Ascending aorta (tissue), 2 donors: ENCODE measurements at regions not wholly inside any gene's neighbourhood (a gene's known extent, or its start where the extent isn't known, plus 50 kb on each side); places are given as distances from the start of the nearest gene placed in this dataset.

Experiments used
- DNase-seq, 2 donors: peaks; one replicate each; pipeline ENCODE4 v3.0.0-alpha.2; 2019; ENCODE audit warnings: low spot score in 2 of 2
- H3K27ac ChIP-seq, 2 donors: fragments of 200-600 bp; sonication (generic); one replicate each; pipeline ENCODE4 v1.5.1; 2016 to 2017; ENCODE audit warnings: mild to moderate bottlenecking in 1 of 2
- H3K27me3 ChIP-seq: fragments of 200-600 bp; sonication (generic); one replicate; pipeline ENCODE4 v1.5.1; 2017
- H3K36me3 ChIP-seq, 2 donors: fragments of 200-600 bp; sonication (generic); one replicate each; pipeline ENCODE4 v1.5.1; 2016
- H3K4me1 ChIP-seq, 2 donors: fragments of 200-600 bp; sonication (generic); one replicate each; pipeline ENCODE4 v1.5.1; 2016 to 2017; ENCODE audit warnings: mild to moderate bottlenecking in 1 of 2
- H3K4me3 ChIP-seq, 2 donors: fragments of 200-600 bp; sonication (generic); one replicate each; pipeline ENCODE4 v1.5.1; 2016 to 2017; ENCODE audit warnings: mild to moderate bottlenecking in 1 of 2
- H3K9me3 ChIP-seq, 2 donors: fragments of 200-600 bp; sonication (generic); one replicate each; pipeline ENCODE4 v1.5.1; 2016
- CTCF ChIP-seq, 3 experiments: fragments of 200-600 bp in 2 of 3; fragments of 450-650 bp in 1 of 3; sonication (generic) in 2 of 3; IDR thresholded peaks; one replicate each; pipeline ENCODE4 v1.5.1; 2016 to 2019; ENCODE audit warnings: antibody characterized with exemption in 3 of 3, mild to moderate bottlenecking in 1 of 3, moderate library complexity in 1 of 3
- intact Hi-C: fragments of 100-400 bp; cut with DNase I; formaldehyde crosslinking; loops from one replicate; pipeline ENCODE4 v1.15.1; 2023

- Histone ChIP-seq H3K9me3 (no peaks in the 10 kb centered on the region), H3K36me3 (no peaks in the 10 kb centered on the region), H3K4me3 (no peak overlapping the region), H3K27me3 (no peaks in the 10 kb centered on the region), H3K4me1 (no peaks in the 10 kb centered on the region), H3K27ac (no peak overlapping the region)
- intact Hi-C loops, result no loop called here
- no peak for TF ChIP-seq CTCF (IDR thresholded peaks at IDR 0.05)
- DNase-seq, result no peak
These were observed 63.5 kb downstream of the PCDH18 start for GRCh38 chr4:137468836-137469235.

- H3K4me1 ChIP-seq, result no peaks in the 10 kb centered on the region
These were observed 64.8 kb downstream of the PCDH18 start for GRCh38 chr4:137467537-137467936.

GRCh38 chr4:137463377-137464003, 68.8 kb downstream of the PCDH18 start:
- intact Hi-C loops, result no loop called here
- Histone ChIP-seq H3K4me1 (no peaks in the 10 kb centered on the region), H3K9me3 (no peaks in the 10 kb centered on the region), H3K27me3 (no peaks in the 10 kb centered on the region), H3K4me3 (no peak overlapping the region), H3K27ac (no peak overlapping the region), H3K36me3 (no peaks in the 10 kb centered on the region)
- no peak for TF ChIP-seq CTCF (IDR thresholded peaks at IDR 0.05)
- no peak for DNase-seq

More at GRCh38 chr4:137467537-137467936, 64.8 kb downstream of the PCDH18 start:
- no peaks in the 10 kb centered on the region for H3K9me3 ChIP-seq
- H3K4me3 ChIP-seq, result no peak overlapping the region
- H3K36me3 ChIP-seq, result no peaks in the 10 kb centered on the region
- no peak for TF ChIP-seq CTCF (IDR thresholded peaks at IDR 0.05)
- intact Hi-C loops, result no loop called here
- no peaks in the 10 kb centered on the region for H3K27me3 ChIP-seq
- DNase-seq, result no peak
- no peak overlapping the region for H3K27ac ChIP-seq

- intact Hi-C loops, result no loop called here
- H3K4me1 ChIP-seq, result no peaks in the 10 kb centered on the region
- no peak overlapping the region for H3K27ac ChIP-seq
- no peak overlapping the region for H3K4me3 ChIP-seq
- no peak for TF ChIP-seq CTCF (IDR thresholded peaks at IDR 0.05)
- H3K27me3 ChIP-seq, result no peaks in the 10 kb centered on the region
- H3K9me3 ChIP-seq, result no peaks in the 10 kb centered on the region
- H3K36me3 ChIP-seq, result no peaks in the 10 kb centered on the region
- DNase-seq, result no peak
These were observed 76.5 kb downstream of the PCDH18 start for GRCh38 chr4:137455647-137456321.

- Histone ChIP-seq H3K36me3 (no peaks in the 10 kb centered on the region), H3K4me3 (no peak overlapping the region), H3K27me3 (no peaks in the 10 kb centered on the region), H3K9me3 (no peaks in the 10 kb centered on the region), H3K27ac (no peak overlapping the region), H3K4me1 (no peaks in the 10 kb centered on the region)
- intact Hi-C loops, result no loop called here
- no peak for DNase-seq
- no peak for TF ChIP-seq CTCF (IDR thresholded peaks at IDR 0.05)
These were observed 77.5 kb downstream of the PCDH18 start for GRCh38 chr4:137454767-137455166.
